Upper lobe of left lung (tissue), 6 donors: ENCODE measurements at regions not wholly inside any gene's neighbourhood (a gene's known extent, or its start where the extent isn't known, plus 50 kb on each side); places are given as distances from the start of the nearest gene placed in this dataset.

Experiments used
- ATAC-seq, 2 donors: fragments of 200-7000 bp; cut with Tn5 transposase; one replicate each; pipeline ENCODE4 v1.9.1; 2022; ENCODE audit warnings: mild to moderate bottlenecking in 2 of 2, moderate library complexity in 2 of 2; ENCODE audit not compliant: low FRiP score in 2 of 2
- DNase-seq, 2 donors: peaks; one replicate each; pipeline ENCODE4 v3.0.0-alpha.2; 2019 to 2020
- H3K27ac ChIP-seq, 4 donors: fragments of 200-600 bp; sonication (generic); one replicate each; pipeline ENCODE4 v1.5.1; 2016 to 2019
- H3K27me3 ChIP-seq, 4 donors: fragments of 200-600 bp; sonication (generic); one replicate each; pipeline ENCODE4 v1.5.1; 2017 to 2019
- H3K36me3 ChIP-seq, 4 donors: fragments of 200-600 bp; sonication (generic); one replicate each; pipeline ENCODE4 v1.5.1; 2016 to 2019
- H3K4me1 ChIP-seq, 4 donors: fragments of 200-600 bp; sonication (generic); one replicate each; pipeline ENCODE4 v1.5.1; 2018 to 2019
- H3K4me3 ChIP-seq, 4 donors: fragments of 200-600 bp; sonication (generic); one replicate each; pipeline ENCODE4 v1.5.1; 2017 to 2019; ENCODE audit warnings: mild to moderate bottlenecking in 2 of 4, moderate library complexity in 1 of 4
- H3K9me3 ChIP-seq, 4 donors: fragments of 200-600 bp; sonication (generic); one replicate each; pipeline ENCODE4 v1.5.1; 2018 to 2019
- CTCF ChIP-seq, 6 experiments: fragments of 450-650 bp in 4 of 6; fragments of 200-600 bp in 2 of 6; sonication (generic) in 2 of 6; IDR thresholded peaks; one replicate each; pipeline ENCODE4 v1.5.1; 2016 to 2019; ENCODE audit warnings: antibody characterized with exemption in 6 of 6
- EP300 ChIP-seq, 4 donors: sonication (generic); formaldehyde crosslinking; IDR thresholded peaks; one replicate each; pipeline ENCODE4 v1.5.1; 2017; ENCODE audit warnings: antibody characterized with exemption in 4 of 4, control low read depth in 2 of 4
- POLR2A ChIP-seq, 4 donors: fragments of 450-650 bp; IDR thresholded peaks; one replicate each; pipeline ENCODE4 v1.5.1; 2016 to 2017; ENCODE audit warnings: antibody characterized with exemption in 4 of 4, mild to moderate bottlenecking in 2 of 4
- POLR2AphosphoS5 ChIP-seq, 2 donors: sonication (generic); formaldehyde crosslinking; IDR thresholded peaks; one replicate each; pipeline ENCODE4 v1.5.1; 2017; ENCODE audit warnings: antibody characterized with exemption in 2 of 2
- WGBS, 2 donors: methylation state at CpG; one replicate each; pipeline ENCODE4 v1.1.5; 2017 to 2018; 5-methylcytosine and 5-hydroxymethylcytosine counted together
- donor health status: DM: no; HTN: no; CAD: no; lungs with moderate emphysema.
- donor health status: DM: no; HTN: yes; CAD: no; lungs with severe emphysema.

DNA sequence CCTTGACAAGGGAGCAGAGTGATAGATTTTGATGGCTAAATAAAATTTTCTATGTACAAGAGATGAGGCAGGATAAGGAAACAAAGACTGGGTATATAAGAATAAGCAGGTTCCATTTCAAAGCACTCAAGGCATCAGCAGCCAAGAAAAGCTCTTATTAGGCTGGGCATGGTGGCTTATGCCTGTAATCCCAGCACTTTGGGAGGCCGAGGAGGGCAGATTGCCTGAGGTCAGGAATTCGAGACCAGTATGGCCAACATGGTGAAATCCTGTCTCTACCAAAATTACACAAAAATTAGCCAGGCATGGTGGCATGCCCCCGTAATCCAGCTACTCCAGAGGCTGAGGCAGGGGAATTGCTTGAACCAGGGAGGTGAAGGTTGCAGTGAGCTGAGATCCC is 563.4 kb upstream of the CCDC179 start:
- TF ChIP-seq POLR2A (IDR thresholded peaks at IDR 0.05) (no peak), POLR2AphosphoS5 (IDR thresholded peaks at IDR 0.05) (no peak), EP300 (IDR thresholded peaks at IDR 0.05) (no peak), CTCF (IDR thresholded peaks at IDR 0.05) (no peak)
- ATAC-seq: no peak
- no peak for DNase-seq

GRCh38 chr11:23425381-23425780 is 565.1 kb upstream of the CCDC179 start:
- no peak overlapping the region for H3K4me3 ChIP-seq
- 86 to 89% methylated on average over 2 of the region's 2 CpGs for WGBS, 2 donors
- DNase-seq: no peak
- H3K27me3 ChIP-seq: no peaks in the 10 kb centered on the region
- no peak for ATAC-seq
- no peak overlapping the region for H3K27ac ChIP-seq
- no peaks in the 10 kb centered on the region for H3K9me3 ChIP-seq
- TF ChIP-seq POLR2A (IDR thresholded peaks at IDR 0.05): no peak
- TF ChIP-seq EP300 (IDR thresholded peaks at IDR 0.05): no peak
- TF ChIP-seq POLR2AphosphoS5 (IDR thresholded peaks at IDR 0.05): no peak
- no peak for TF ChIP-seq CTCF (IDR thresholded peaks at IDR 0.05)
- no peaks in the 10 kb centered on the region for H3K4me1 ChIP-seq
- no peaks in the 10 kb centered on the region for H3K36me3 ChIP-seq

More for the DNA sequence above, 563.4 kb upstream of the CCDC179 start:
- Histone ChIP-seq H3K4me1 (no peaks in the 10 kb centered on the region), H3K27me3 (no peaks in the 10 kb centered on the region), H3K4me3 (no peak overlapping the region), H3K27ac (no peak overlapping the region), H3K9me3 (no peaks in the 10 kb centered on the region), H3K36me3 (no peaks in the 10 kb centered on the region)
- WGBS, 2 donors: 85 to 88% methylated on average over 3 of the region's 3 CpGs

DNA sequence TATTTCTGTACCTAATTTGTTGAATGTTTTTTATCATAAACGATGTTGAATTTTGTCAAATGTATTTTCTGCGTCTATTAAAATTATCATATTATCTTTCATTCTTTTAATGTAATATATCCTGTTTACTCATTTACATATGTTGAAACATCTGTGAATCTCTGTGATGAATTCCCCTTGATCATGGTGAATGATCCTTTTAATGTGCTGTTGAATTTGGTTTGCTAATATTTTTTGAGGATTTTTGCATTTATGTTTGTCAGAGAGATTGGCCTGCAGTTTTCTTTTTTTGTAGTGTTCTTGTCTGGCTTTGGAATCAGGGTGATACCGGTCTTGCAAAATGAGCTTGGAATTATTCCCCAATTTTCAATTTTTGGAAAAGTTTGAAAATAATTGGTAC is 569.3 kb upstream of the CCDC179 start:
- no peak overlapping the region for H3K4me3 ChIP-seq
- H3K27ac ChIP-seq: no peak overlapping the region
- no peaks in the 10 kb centered on the region for H3K36me3 ChIP-seq
- H3K9me3 ChIP-seq: no peaks in the 10 kb centered on the region
- TF ChIP-seq POLR2A (IDR thresholded peaks at IDR 0.05) (no peak), CTCF (IDR thresholded peaks at IDR 0.05) (no peak)
- 89 to 93% methylated on average over 3 of the region's 3 CpGs for WGBS, 2 donors
- H3K27me3 ChIP-seq: no peaks in the 10 kb centered on the region
- no peaks in the 10 kb centered on the region for H3K4me1 ChIP-seq
- ATAC-seq (no peak), DNase-seq (no peak)

GRCh38 chr11:23453522-23453921 is 593.2 kb upstream of the CCDC179 start:
- 69 to 79% methylated on average over 2 of the region's 2 CpGs for WGBS, 2 donors
- Histone ChIP-seq H3K4me3 (no peak overlapping the region), H3K36me3 (no peaks in the 10 kb centered on the region), H3K4me1 (no peaks in the 10 kb centered on the region), H3K9me3 (peaks cover 0 to 6% (median 0%) of the 10 kb centered on the region in 4 donors), H3K27me3 (no peaks in the 10 kb centered on the region), H3K27ac (no peak overlapping the region)
- DNase-seq (no peak), ATAC-seq (no peak)
- TF ChIP-seq EP300 (IDR thresholded peaks at IDR 0.05) (no peak), POLR2A (IDR thresholded peaks at IDR 0.05) (no peak), CTCF (IDR thresholded peaks at IDR 0.05) (no peak), POLR2AphosphoS5 (IDR thresholded peaks at IDR 0.05) (no peak)

- TF ChIP-seq CTCF (IDR thresholded peaks at IDR 0.05): no peak
- TF ChIP-seq POLR2A (IDR thresholded peaks at IDR 0.05): no peak
- no peak for TF ChIP-seq POLR2AphosphoS5 (IDR thresholded peaks at IDR 0.05)
- no peak for TF ChIP-seq EP300 (IDR thresholded peaks at IDR 0.05)
- H3K9me3 ChIP-seq: peaks cover 0 to 5% (median 0%) of the 10 kb centered on the region in 4 donors
- H3K27me3 ChIP-seq: no peaks in the 10 kb centered on the region
- ATAC-seq: no peak
- no peak overlapping the region for H3K27ac ChIP-seq
- H3K36me3 ChIP-seq: no peaks in the 10 kb centered on the region
- H3K4me3 ChIP-seq: no peak overlapping the region
- no peak for DNase-seq
- WGBS, 2 donors: 29 to 43% methylated on average over 3 of the region's 3 CpGs
- H3K4me1 ChIP-seq: no peaks in the 10 kb centered on the region
Measured at GRCh38 chr11:23455321-23455891, 595.1 kb upstream of the CCDC179 start.
